ENCODE measurements at regions not wholly inside any gene's neighbourhood (a gene's known extent, or its start where the extent isn't known, plus 50 kb on each side); places are given as distances from the start of the nearest gene placed in this dataset.

GRCh38 chr15:58260205-58260724 lies 122.1 kb downstream of the AQP9 start:
- no peaks in the 10 kb centered on the region for H3K36me3 ChIP-seq (replicated peaks in 1 of 2; ENCODE audit: control insufficient read depth in 1 of 2, insufficient read depth in 2 of 2, low read length in 2 of 2)
- no peak for DNase-seq (ENCODE audit: low spot score)
- H3K27me3 ChIP-seq (ENCODE audit: control insufficient read depth in 1 of 2, insufficient read depth in 2 of 2, low read length in 2 of 2), result no peaks in the 10 kb centered on the region; a peak in 1 of 5 replicates
- no peaks in the 10 kb centered on the region for H4K20me1 ChIP-seq (ENCODE audit: insufficient read depth, low read length)
- 37% methylated on average over 6 of the region's 6 CpGs for WGBS (ENCODE audit: low lambda C conversion rate)
- H3K9ac ChIP-seq (ENCODE audit: insufficient read depth, low read depth, low read length), result no peak overlapping the region
- ATAC-seq, result no peak
- H2AFZ ChIP-seq (ENCODE audit: low read length), result no peak overlapping the region
- FAIRE-seq, result no peak
- no peaks in the 10 kb centered on the region for H3K79me2 ChIP-seq (ENCODE audit: insufficient read depth, low read length)
- H3K4me1 ChIP-seq (ENCODE audit: insufficient read depth, low read length), result no peaks in the 10 kb centered on the region
- ChIA-PET CTCF (ENCODE audit: low intra/inter-chr PET ratio, low total read pairs) (no interaction called here), POLR2A (no interaction called here)
- H3K4me2 ChIP-seq (ENCODE audit: low read depth, low read length), result no peak overlapping the region
- H3K9me3 ChIP-seq (ENCODE audit: low read length), result no peaks in the 10 kb centered on the region
- no peak for TF ChIP-seq ZBTB1 (CRISPR knock-in tag; IDR thresholded peaks at IDR 0.05; ENCODE audit: borderline replicate concordance)
- TF ChIP-seq FOSL2 (CRISPR knock-in tag; IDR thresholded peaks at IDR 0.05), result 0 out of 2 replicates have a peak, but pooled peaks have one; percentile 35
- BruUV-seq (replicated peaks), result no TSS peak
- H3K4me3 ChIP-seq (replicated peaks in 1 of 3; ENCODE audit: insufficient read depth in 1 of 3, low read depth in 2 of 3, low read length in 3 of 3), result no peak overlapping the region
- intact Hi-C loops (cut with micrococcal nuclease; ENCODE audit: unreplicated experiment) (no loop called here), in situ Hi-C loops (cut with HindIII; ENCODE audit: extremely low pct_ligation_motif_present, low pct_unique_long_range_greater_than_20kb) (no loop called here)
- H3K27ac ChIP-seq (ENCODE audit: extremely low read length, insufficient read depth, low read length), result no peak overlapping the region

- 80% methylated on average over 1 of the region's 2 CpGs for WGBS (ENCODE audit: low lambda C conversion rate)
- H3K27ac ChIP-seq (ENCODE audit: extremely low read length, insufficient read depth, low read length), result no peak overlapping the region
- H3K27me3 ChIP-seq (ENCODE audit: control insufficient read depth in 1 of 2, insufficient read depth in 2 of 2, low read length in 2 of 2), result no peaks in the 10 kb centered on the region; a peak in 1 of 5 replicates
- ChIA-PET CTCF (ENCODE audit: low intra/inter-chr PET ratio, low total read pairs) (no interaction called here), POLR2A (no interaction called here)
- H3K79me2 ChIP-seq (ENCODE audit: insufficient read depth, low read length), result no peaks in the 10 kb centered on the region
- no peak overlapping the region for H3K4me3 ChIP-seq (replicated peaks in 1 of 3; ENCODE audit: insufficient read depth in 1 of 3, low read depth in 2 of 3, low read length in 3 of 3)
- in situ Hi-C loops (cut with HindIII; ENCODE audit: extremely low pct_ligation_motif_present, low pct_unique_long_range_greater_than_20kb), result no loop called here
- TF ChIP-seq USF2 (IDR thresholded peaks at IDR 0.05; ENCODE audit: low read depth, low read length) (no peak), USF2 (CRISPR knock-in tag; IDR thresholded peaks at IDR 0.05; ENCODE audit: borderline replicate concordance) (no peak), TRIM22 (IDR thresholded peaks at IDR 0.05) (no peak), FOXP1 (IDR thresholded peaks at IDR 0.05) (no peak), FOXP1 (CRISPR knock-in tag; IDR thresholded peaks at IDR 0.05) (no peak), NFE2L2 (IDR thresholded peaks at IDR 0.05; ENCODE audit: low read length) (no peak), ZNF607 (CRISPR knock-in tag; IDR thresholded peaks at IDR 0.05; ENCODE audit: borderline replicate concordance) (no peak), MXD4 (CRISPR knock-in tag; IDR thresholded peaks at IDR 0.05) (no peak), ELK4 (CRISPR knock-in tag; IDR thresholded peaks at IDR 0.05; ENCODE audit: borderline replicate concordance) (no peak), HDAC2 (CRISPR knock-in tag; IDR thresholded peaks at IDR 0.05) (no peak), HNF4G (IDR thresholded peaks at IDR 0.05; ENCODE audit: borderline replicate concordance, low read depth, low read length) (no peak), HNF4G (CRISPR knock-in tag; IDR thresholded peaks at IDR 0.05; ENCODE audit: borderline replicate concordance, low read depth) (no peak), RXRA (CRISPR knock-in tag; IDR thresholded peaks at IDR 0.05) (no peak)
- H4K20me1 ChIP-seq (ENCODE audit: insufficient read depth, low read length), result no peaks in the 10 kb centered on the region
- FAIRE-seq, result no peak
- no peak overlapping the region for H3K4me2 ChIP-seq (ENCODE audit: low read depth, low read length)
- no peak overlapping the region for H2AFZ ChIP-seq (ENCODE audit: low read length)
- H3K4me1 ChIP-seq (ENCODE audit: insufficient read depth, low read length), result no peaks in the 10 kb centered on the region
- intact Hi-C loops (cut with micrococcal nuclease; ENCODE audit: unreplicated experiment), result no loop called here
- H3K9me3 ChIP-seq (ENCODE audit: low read length), result no peaks in the 10 kb centered on the region
- no peak for DNase-seq (ENCODE audit: low spot score)
- no TSS peak for BruUV-seq (replicated peaks)
- ATAC-seq, result no peak
- H3K36me3 ChIP-seq (replicated peaks in 1 of 2; ENCODE audit: control insufficient read depth in 1 of 2, insufficient read depth in 2 of 2, low read length in 2 of 2), result no peaks in the 10 kb centered on the region
- H3K9ac ChIP-seq (ENCODE audit: insufficient read depth, low read depth, low read length), result no peak overlapping the region
Observed at GRCh38 chr15:58260725-58261267, 122.6 kb downstream of the AQP9 start.
